Gastroesophageal sphincter (tissue), 3 donors: ENCODE measurements at regions not wholly inside any gene's neighbourhood (a gene's known extent, or its start where the extent isn't known, plus 50 kb on each side); places are given as distances from the start of the nearest gene placed in this dataset.

Experiments
- CTCF ChIP-seq, 4 experiments: fragments of 200-600 bp in 2 of 4; fragments of 450-650 bp in 2 of 4; sonication (generic) in 1 of 4; IDR thresholded peaks; one replicate each; pipeline ENCODE4 v1.5.1; 2017 to 2019; ENCODE audit warnings: antibody characterized with exemption in 4 of 4, mild to moderate bottlenecking in 2 of 4, moderate library complexity in 2 of 4
- POLR2A ChIP-seq, 2 donors: fragments of 450-650 bp; IDR thresholded peaks; one replicate each; pipeline ENCODE4 v1.6.1; 2017; ENCODE audit warnings: antibody characterized with exemption in 2 of 2, mild to moderate bottlenecking in 2 of 2, moderate library complexity in 1 of 2

GRCh38 chr2:103789381-103790095, 1027.7 kb downstream of the TMEM182 start:
- no peak for TF ChIP-seq CTCF (IDR thresholded peaks at IDR 0.05)
- no peak for TF ChIP-seq POLR2A (IDR thresholded peaks at IDR 0.05)
